ENCODE measurements at regions not wholly inside any gene's neighbourhood (a gene's known extent, or its start where the extent isn't known, plus 50 kb on each side); places are given as distances from the start of the nearest gene placed in this dataset.

- Histone ChIP-seq H3K79me2 (ENCODE audit: control insufficient read depth, insufficient read depth, low read length) (no peaks in the 10 kb centered on the region), H3K4me3 (ENCODE audit: control insufficient read depth in 2 of 3, extremely low read depth in 1 of 3, insufficient read depth in 2 of 3, low read depth in 1 of 3, low read length in 3 of 3) (no peak overlapping the region), H3K27ac (ENCODE audit: control insufficient read depth, insufficient read depth, low read length) (no peak overlapping the region), H4K20me1 (ENCODE audit: control insufficient read depth, extremely low read depth, insufficient read depth, low read length) (no peaks in the 10 kb centered on the region), H3K27me3 (ENCODE audit: control insufficient read depth, extremely low read depth, insufficient read depth, low read length) (no peaks in the 10 kb centered on the region), H3K9me3 (ENCODE audit: control insufficient read depth, low read depth, low read length) (no peaks in the 10 kb centered on the region), H3K36me3 (ENCODE audit: control insufficient read depth in 2 of 2, extremely low read depth in 1 of 2, insufficient read depth in 2 of 2, low read length in 2 of 2) (no peaks in the 10 kb centered on the region), H2AFZ (ENCODE audit: control insufficient read depth, low read length) (no peak overlapping the region), H3K4me1 (ENCODE audit: control insufficient read depth, extremely low read depth, insufficient read depth, low read length) (no peaks in the 10 kb centered on the region), H3K9me1 (ENCODE audit: control insufficient read depth, extremely low read depth, insufficient read depth, low read length) (no peaks in the 10 kb centered on the region), H3K4me2 (ENCODE audit: control insufficient read depth, extremely low read depth, insufficient read depth, low read depth, low read length) (no peak overlapping the region), H3K9ac (ENCODE audit: control insufficient read depth, extremely low read depth, insufficient read depth, low read length) (no peak overlapping the region)
- DNase-seq (ENCODE audit: low read depth, low spot score) (no peak), FAIRE-seq (no peak)
- TF ChIP-seq CTCF (optimal IDR thresholded peaks at IDR 0.05 in 1 of 3, IDR thresholded peaks at IDR 0.05 in 1 of 3, conservative IDR thresholded peaks at IDR 0.05 in 1 of 3; ENCODE audit: extremely low read depth in 1 of 3, insufficient read depth in 2 of 3, low read length in 3 of 3) (no peak), EZH2 (IDR thresholded peaks at IDR 0.05; ENCODE audit: low read length) (no peak)
- dilution Hi-C loops (cut with MboI; ENCODE audit: extremely low pct_ligation_motif_present, low sequenced_read_pairs) = no loop called here
Observed at GRCh38 chr15:62380011-62380410, 214.9 kb upstream of the C2CD4B start.

- no peaks in the 10 kb centered on the region for H3K9me3 ChIP-seq (ENCODE audit: control insufficient read depth, low read depth, low read length)
- no peak overlapping the region for H2AFZ ChIP-seq (ENCODE audit: control insufficient read depth, low read length)
- FAIRE-seq = no peak
- no peak for TF ChIP-seq CTCF (optimal IDR thresholded peaks at IDR 0.05 in 1 of 3, IDR thresholded peaks at IDR 0.05 in 1 of 3, conservative IDR thresholded peaks at IDR 0.05 in 1 of 3; ENCODE audit: extremely low read depth in 1 of 3, insufficient read depth in 2 of 3, low read length in 3 of 3)
- no peak for TF ChIP-seq EZH2 (IDR thresholded peaks at IDR 0.05; ENCODE audit: low read length)
- no peak overlapping the region for H3K4me3 ChIP-seq (ENCODE audit: control insufficient read depth in 2 of 3, extremely low read depth in 1 of 3, insufficient read depth in 2 of 3, low read depth in 1 of 3, low read length in 3 of 3)
- peaks cover 3% of the 10 kb centered on the region for H3K27me3 ChIP-seq (ENCODE audit: control insufficient read depth, extremely low read depth, insufficient read depth, low read length)
- H3K9ac ChIP-seq (ENCODE audit: control insufficient read depth, extremely low read depth, insufficient read depth, low read length) = no peak overlapping the region
- no peaks in the 10 kb centered on the region for H3K4me1 ChIP-seq (ENCODE audit: control insufficient read depth, extremely low read depth, insufficient read depth, low read length)
- DNase-seq (ENCODE audit: low read depth, low spot score) = no peak
- H3K79me2 ChIP-seq (ENCODE audit: control insufficient read depth, insufficient read depth, low read length) = no peaks in the 10 kb centered on the region
- dilution Hi-C loops (cut with MboI; ENCODE audit: extremely low pct_ligation_motif_present, low sequenced_read_pairs) = no loop called here
- H3K9me1 ChIP-seq (ENCODE audit: control insufficient read depth, extremely low read depth, insufficient read depth, low read length) = no peaks in the 10 kb centered on the region
- H3K4me2 ChIP-seq (ENCODE audit: control insufficient read depth, extremely low read depth, insufficient read depth, low read depth, low read length) = no peak overlapping the region
- H3K27ac ChIP-seq (ENCODE audit: control insufficient read depth, insufficient read depth, low read length) = no peak overlapping the region
- H4K20me1 ChIP-seq (ENCODE audit: control insufficient read depth, extremely low read depth, insufficient read depth, low read length) = no peaks in the 10 kb centered on the region
- H3K36me3 ChIP-seq (ENCODE audit: control insufficient read depth in 2 of 2, extremely low read depth in 1 of 2, insufficient read depth in 2 of 2, low read length in 2 of 2) = no peaks in the 10 kb centered on the region
Observed at GRCh38 chr15:62382046-62382445, 217.0 kb upstream of the C2CD4B start.

All from keratinocyte (primary cell).